ENCODE measurements at regions not wholly inside any gene's neighbourhood (a gene's known extent, or its start where the extent isn't known, plus 50 kb on each side); places are given as distances from the start of the nearest gene placed in this dataset.
"Not testable (repeated sequence)": the region's sequence is repeated elsewhere in the genome, so short reads cannot be mapped to it uniquely, and the experiment has no call there.

- H3K4me3 ChIP-seq (ENCODE audit: low read depth, low read length): no peak overlapping the region
- TF ChIP-seq POLR2A (IDR thresholded peaks at IDR 0.05; ENCODE audit: extremely low read depth, insufficient read length): no peak
- no peak for TF ChIP-seq MYC (IDR thresholded peaks at IDR 0.05; ENCODE audit: low read depth, low read length)
- TF ChIP-seq CTCF (IDR thresholded peaks at IDR 0.05; ENCODE audit: low read depth, low read length): no peak
- no peak for TF ChIP-seq MAX (IDR thresholded peaks at IDR 0.05; ENCODE audit: low read depth, low read length)
- DNase-seq (ENCODE audit: low read depth): no peak
These were observed 101.8 kb upstream of the RBMS3 start for GRCh38 chr3:29178809-29179793.

DNA sequence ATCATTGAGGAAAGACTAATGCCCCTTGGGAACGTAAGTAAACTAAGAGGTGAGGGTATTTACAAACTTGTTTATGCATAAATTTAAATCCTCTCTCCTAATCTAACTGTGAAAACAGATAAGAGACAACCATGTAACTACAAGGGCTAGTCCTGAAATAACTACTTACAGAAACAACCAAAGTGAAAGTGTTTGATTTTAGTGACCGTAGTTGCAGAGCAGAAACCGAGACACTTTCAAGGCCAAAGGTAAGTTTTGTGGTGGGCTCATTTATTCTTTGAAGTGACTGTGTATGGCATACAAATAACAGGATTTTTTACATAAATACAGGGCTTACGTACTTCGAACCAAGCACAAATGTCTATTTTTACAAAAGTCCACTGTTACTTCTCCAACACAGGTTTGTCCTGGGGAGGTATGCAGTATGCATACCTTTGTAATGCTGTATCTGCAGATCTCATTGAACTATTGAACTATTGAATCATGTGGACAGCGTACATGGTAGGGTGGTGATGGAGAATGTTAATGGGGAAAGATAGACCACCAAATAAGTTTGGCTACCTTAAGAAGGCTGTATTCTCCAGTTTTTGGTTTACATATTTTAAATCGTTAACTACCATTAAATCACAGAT, 99.6 kb upstream of the RBMS3 start:
- no peak for DNase-seq (ENCODE audit: low read depth)
- no peak overlapping the region for H3K4me3 ChIP-seq (ENCODE audit: low read depth, low read length)
- TF ChIP-seq CTCF (IDR thresholded peaks at IDR 0.05; ENCODE audit: low read depth, low read length) (no peak), MYC (IDR thresholded peaks at IDR 0.05; ENCODE audit: low read depth, low read length) (no peak), POLR2A (IDR thresholded peaks at IDR 0.05; ENCODE audit: extremely low read depth, insufficient read length) (no peak), MAX (IDR thresholded peaks at IDR 0.05; ENCODE audit: low read depth, low read length) (no peak)

GRCh38 chr3:29181872-29182271, 99.0 kb upstream of the RBMS3 start:
- no peak for TF ChIP-seq CTCF (IDR thresholded peaks at IDR 0.05; ENCODE audit: low read depth, low read length)
- TF ChIP-seq MAX (IDR thresholded peaks at IDR 0.05; ENCODE audit: low read depth, low read length): no peak
- TF ChIP-seq MYC (IDR thresholded peaks at IDR 0.05; ENCODE audit: low read depth, low read length): no peak
- no peak for TF ChIP-seq POLR2A (IDR thresholded peaks at IDR 0.05; ENCODE audit: extremely low read depth, insufficient read length)
- no peak for DNase-seq (ENCODE audit: low read depth)
- H3K4me3 ChIP-seq (ENCODE audit: low read depth, low read length): no peak overlapping the region

DNA sequence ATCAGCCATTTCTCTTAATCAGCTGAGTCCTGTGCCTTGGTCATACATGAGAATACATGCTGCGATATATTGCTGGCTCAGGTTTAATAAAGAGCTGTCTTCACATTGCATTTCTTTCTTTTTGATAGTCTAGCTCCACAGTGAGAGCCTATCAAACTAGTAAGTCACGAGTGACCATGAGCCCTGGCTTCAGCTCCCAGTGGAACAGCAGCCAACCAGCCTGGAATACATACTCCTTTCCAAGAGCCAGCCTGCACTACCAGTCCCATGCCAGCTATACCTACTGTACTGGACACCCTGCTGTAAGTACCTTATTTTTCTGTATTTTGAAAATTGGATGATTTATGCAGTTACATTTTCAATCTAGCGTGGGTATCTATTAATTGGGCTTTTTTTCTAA, 98.0 kb upstream of the RBMS3 start:
- H3K4me3 ChIP-seq (ENCODE audit: low read depth, low read length); DNase-seq (ENCODE audit: low read depth): not testable (repeated sequence)

GRCh38 chr3:29183346-29184087, 97.4 kb upstream of the RBMS3 start:
- no peak for DNase-seq (ENCODE audit: low read depth)
- no peak for TF ChIP-seq MYC (IDR thresholded peaks at IDR 0.05; ENCODE audit: low read depth, low read length)
- no peak overlapping the region for H3K4me3 ChIP-seq (ENCODE audit: low read depth, low read length)

GRCh38 chr3:29185706-29186105, 95.2 kb upstream of the RBMS3 start:
- TF ChIP-seq CTCF (IDR thresholded peaks at IDR 0.05; ENCODE audit: low read depth, low read length) (no peak), MAX (IDR thresholded peaks at IDR 0.05; ENCODE audit: low read depth, low read length) (no peak), POLR2A (IDR thresholded peaks at IDR 0.05; ENCODE audit: extremely low read depth, insufficient read length) (no peak), MYC (IDR thresholded peaks at IDR 0.05; ENCODE audit: low read depth, low read length) (no peak)
- DNase-seq (ENCODE audit: low read depth): no peak

More at GRCh38 chr3:29185706-29186105, 95.2 kb upstream of the RBMS3 start:
- no peak overlapping the region for H3K4me3 ChIP-seq (ENCODE audit: low read depth, low read length)
